Jurkat, Clone E6-1 (cell line): ENCODE measurements at regions not wholly inside any gene's neighbourhood (a gene's known extent, or its start where the extent isn't known, plus 50 kb on each side); places are given as distances from the start of the nearest gene placed in this dataset.
A peak's percentile ranks its signal among the peaks of the same experiment; 100 is the strongest.

ENCODE experiments used
- DNase-seq: peaks from one replicate; pipeline ENCODE4 v3.0.0-alpha.2; 2011; ENCODE audit warnings: low read depth, low spot score
- H3K4me3 ChIP-seq: 2 replicates; pipeline ENCODE4 v1.5.1; 2011; ENCODE audit warnings: mild to moderate bottlenecking, low read length, control low read depth, moderate library complexity

DNA sequence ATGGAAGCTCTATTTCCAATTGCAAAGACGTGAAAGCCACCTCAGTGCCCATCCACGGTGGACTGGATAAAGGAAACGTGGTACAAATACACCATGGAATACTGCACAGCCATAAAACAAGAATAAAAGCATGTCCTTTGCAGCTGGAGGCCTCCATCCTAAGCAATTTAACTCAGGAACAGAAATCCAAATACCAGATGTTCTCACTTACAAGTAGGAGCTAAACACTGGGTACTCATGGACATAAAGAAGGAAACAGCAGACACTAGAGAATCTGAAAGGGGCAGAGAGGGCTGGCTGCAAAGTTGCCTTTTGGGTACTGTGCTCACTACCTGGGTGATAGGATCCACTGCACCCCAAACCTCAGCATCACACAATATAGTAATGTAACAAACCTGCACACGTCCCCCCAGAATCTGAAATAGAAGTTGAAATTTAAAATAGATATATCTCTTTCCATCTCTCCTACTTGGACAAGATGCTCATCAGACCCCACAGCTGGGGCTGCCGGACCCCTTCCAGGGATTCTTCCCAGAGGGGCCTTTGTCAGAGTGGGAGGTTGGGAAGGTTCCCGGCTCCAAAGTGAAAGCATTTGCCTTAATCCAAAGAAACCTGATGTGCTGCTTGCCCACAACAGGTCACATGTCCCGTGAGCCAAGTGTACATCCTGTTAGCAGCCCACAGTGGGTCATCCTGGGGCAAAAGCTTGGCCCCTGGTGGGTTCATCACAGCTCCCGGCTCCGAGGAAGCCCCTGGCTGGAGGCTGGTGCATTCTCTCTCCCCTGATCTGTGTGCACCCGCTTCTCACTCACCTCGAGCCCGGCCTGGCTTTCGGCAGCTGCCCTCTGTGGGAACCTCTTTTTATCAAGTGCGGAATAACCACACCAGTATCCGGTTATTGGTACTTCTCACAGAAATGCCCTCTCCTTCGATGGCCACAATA is 172.3 kb upstream of the PPP2R2D start:
- no peak overlapping the region for H3K4me3 ChIP-seq
- no peak for DNase-seq

- no peak for DNase-seq
- H3K4me3 ChIP-seq, result no peak overlapping the region
These were observed 171.4 kb upstream of the PPP2R2D start for GRCh38 chr10:131729361-131729760.

DNA sequence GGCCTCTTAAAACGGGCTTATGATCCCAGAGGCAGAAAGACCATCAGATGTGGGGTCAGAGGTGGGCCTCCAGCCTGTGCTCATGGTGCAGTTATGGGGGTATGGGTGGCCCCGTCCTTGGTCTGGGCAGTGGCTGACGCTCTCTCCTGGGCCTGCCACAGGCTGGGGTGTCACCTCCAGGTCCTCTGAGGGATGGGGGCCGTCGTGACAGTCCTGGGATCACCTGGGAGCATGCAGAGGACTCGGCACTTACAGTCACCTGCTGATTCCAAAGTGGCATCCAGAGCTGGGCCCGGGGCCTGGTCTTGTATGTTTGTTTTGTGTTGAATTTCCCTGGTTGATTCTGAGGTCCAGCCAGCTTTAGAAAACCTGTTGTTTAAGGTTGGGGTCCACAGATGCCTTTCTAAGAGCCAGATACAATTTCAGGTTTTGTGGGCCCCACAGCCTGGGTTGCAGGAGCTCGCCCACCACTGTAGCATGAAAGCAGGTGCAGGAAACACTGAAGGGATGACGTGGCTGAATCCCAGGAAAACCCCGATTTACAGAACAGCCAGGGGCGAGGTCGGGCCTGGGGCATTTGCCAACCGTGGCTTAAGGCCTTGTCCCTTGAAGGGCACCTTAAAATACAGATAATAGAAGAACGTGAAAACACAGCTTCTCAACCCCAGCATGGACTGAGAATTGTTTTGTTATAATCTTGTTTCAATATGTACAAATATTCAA is 170.7 kb upstream of the PPP2R2D start:
- no peak for DNase-seq
- no peak overlapping the region for H3K4me3 ChIP-seq

GRCh38 chr10:131730771-131731497 is 169.9 kb upstream of the PPP2R2D start:
- no peak for DNase-seq
- H3K4me3 ChIP-seq, result no peak overlapping the region

DNA sequence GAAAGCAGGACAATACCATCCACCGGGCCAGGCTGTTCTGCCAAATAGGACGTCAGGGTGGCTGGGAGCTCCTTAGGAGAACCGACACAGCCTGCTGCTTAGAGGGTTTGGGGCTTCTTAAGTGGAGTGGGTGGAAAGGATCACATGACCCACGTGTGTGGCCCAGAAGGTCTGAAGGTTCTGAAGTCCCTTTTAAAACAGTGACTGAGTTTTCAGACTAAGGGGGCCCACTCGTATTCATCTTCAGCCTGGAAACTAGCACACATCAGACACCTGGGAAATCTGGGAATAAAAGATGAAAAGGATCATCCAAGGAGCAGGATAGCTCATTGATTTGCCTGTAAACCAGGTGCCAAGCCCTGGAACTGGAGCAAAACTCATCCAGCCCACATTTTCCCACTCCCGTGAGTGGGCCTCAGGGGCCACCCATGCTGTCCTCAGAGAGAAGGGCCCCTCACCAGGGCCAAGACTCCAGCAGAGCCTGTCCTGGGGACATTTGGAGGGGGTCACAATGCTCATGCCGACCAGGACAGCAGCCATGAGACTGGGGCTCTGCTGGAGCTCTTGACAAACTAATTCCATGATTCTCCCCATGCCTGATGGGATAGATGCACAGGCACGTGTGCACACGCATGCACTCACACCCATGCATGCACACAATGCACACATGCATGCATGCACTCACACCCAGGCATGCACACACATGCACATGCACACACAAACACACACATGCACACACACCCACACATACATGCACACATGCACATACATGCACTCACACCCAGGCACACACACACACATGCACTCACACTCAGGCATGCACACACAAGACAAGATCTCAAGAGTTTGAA is 168.8 kb upstream of the PPP2R2D start:
- no peak for DNase-seq
- H3K4me3 ChIP-seq, result no peak overlapping the region

GRCh38 chr10:131732631-131733127 is 168.1 kb upstream of the PPP2R2D start:
- no peak for DNase-seq

DNA sequence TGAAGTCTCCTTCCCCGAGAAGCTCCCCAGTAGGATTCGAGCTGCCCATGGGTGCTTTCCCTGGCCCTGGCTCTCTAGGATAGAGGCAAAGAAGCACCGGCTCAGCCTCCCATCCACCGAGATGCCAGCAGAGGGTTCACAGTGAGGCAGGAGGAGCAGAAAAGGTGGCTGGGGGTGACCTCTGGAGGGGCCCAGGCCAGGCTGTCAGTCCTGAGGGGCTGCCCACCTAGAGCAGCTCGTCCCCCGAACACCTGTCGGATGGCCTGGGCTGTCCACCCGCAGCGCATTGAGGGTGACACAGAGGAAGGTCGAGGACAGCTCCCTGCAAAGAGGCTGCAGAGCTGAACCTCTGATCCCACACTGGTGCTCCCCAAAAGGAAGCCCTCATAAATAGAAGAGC is 167.2 kb upstream of the PPP2R2D start:
- H3K4me3 ChIP-seq, result no peak overlapping the region
- DNase-seq, result no peak

More at GRCh38 chr10:131732631-131733127, 168.1 kb upstream of the PPP2R2D start:
- no peak overlapping the region for H3K4me3 ChIP-seq

DNA sequence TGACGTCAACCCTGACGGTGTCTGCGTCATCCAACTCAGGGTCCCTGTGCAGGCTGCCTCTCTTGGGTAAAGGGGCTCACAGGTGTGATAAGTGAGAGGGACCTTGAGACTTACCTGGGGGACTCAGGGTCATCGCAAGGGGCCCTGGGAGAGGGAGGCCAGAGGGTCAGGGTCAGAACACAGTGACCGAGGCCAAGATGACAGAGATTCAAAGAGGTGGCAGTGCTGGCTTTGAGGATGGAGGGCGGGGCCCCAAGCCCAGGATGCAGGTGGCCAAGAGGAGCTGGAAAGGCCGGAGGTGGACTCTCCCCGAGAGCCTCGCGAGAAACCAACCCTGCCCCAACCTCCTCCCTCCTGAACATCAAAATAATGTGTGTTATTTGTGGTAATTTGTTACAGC is 165.2 kb upstream of the PPP2R2D start:
- DNase-seq, result no peak
- H3K4me3 ChIP-seq, result no peak overlapping the region

GRCh38 chr10:131736321-131736980 is 164.4 kb upstream of the PPP2R2D start:
- DNase-seq, result no peak
- no peak overlapping the region for H3K4me3 ChIP-seq

DNA sequence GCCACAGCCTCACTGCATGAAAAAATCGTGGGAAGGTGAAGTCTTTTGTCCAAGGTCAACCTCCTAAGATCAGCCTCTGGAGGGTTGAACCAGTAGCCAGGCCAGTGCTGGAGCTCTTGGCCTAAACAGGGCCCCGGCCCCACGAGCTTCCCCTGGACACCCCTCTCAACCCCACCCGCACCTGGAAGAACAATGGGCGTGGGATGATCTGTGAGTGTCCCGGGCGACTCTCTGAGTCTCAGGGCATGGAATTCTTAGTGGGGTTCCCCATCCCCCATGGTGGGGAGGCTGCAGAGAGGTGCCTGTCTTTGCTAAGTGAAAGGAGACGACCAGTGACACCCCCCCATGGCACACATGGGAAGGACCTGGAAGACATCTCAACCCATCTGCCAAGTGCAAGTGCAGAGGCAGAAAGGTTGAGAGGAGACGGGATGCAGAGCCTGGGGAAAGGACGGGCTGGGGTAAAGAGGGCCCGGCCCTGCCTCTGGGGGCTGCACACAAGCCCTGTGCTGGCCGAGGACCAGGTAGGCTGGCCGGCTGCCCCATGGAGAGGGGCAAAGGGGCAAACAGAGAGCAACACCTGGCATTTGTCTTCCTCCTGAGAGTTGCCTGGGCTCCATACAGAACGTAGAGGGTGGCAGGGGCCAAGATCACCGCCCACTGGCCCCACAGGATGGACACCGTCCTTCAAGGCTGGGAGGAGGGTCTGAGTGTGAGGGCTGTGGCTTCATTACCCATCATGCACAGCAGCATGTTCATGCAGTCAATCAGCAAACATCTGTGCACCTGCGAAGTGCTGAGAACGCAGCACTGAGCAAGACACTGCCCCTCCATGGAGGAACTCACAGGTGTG is 163.0 kb upstream of the PPP2R2D start:
- DNase-seq, result no peak
- no peak overlapping the region for H3K4me3 ChIP-seq

DNA sequence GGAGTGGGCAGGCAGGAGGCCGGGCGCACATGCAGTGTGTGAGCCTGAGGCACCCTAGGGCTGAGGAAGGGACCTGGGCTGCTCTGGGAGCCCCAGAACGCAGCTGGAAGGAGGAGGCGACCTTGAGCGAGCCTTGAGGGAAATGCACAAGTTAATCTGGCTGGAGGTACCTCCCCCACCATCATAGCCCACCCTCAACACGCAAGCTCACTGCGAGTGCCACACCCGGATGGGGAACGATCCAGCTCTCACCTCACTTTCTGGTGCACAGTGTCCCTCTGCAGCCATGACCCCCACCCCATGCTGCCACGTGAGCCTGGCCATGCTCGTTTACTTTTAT is 162.4 kb upstream of the PPP2R2D start:
- H3K4me3 ChIP-seq, result no peak overlapping the region
- DNase-seq, result no peak

GRCh38 chr10:131739206-131739605 is 161.6 kb upstream of the PPP2R2D start:
- no peak overlapping the region for H3K4me3 ChIP-seq
- DNase-seq, result no peak

DNA sequence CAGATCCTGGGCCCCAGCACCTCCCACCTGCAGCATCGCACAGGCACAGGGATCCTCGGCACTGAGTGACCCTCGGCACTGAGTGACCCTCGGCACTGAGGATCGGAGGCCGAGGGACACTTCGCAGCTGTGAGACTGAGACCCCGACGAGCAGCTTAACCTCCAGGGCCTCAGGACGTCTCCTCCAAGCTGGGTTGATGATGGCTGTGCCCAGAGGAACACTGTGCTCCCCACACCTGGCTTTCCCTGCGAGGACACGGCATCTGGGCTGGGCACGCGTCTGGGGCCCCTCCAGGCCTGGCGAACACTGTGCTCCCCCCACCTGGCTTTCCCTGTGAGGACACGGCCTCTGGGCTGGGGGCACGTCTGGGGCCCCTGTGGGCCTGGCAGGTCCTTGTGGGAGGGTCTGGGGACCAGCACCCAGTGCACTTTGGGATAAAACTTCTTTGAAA is 158.3 kb upstream of the PPP2R2D start:
- no peak overlapping the region for H3K4me3 ChIP-seq
- no peak for DNase-seq

GRCh38 chr10:131743190-131744151 is 157.3 kb upstream of the PPP2R2D start:
- peak; percentile 42 for DNase-seq
- H3K4me3 ChIP-seq, result no peak overlapping the region

DNA sequence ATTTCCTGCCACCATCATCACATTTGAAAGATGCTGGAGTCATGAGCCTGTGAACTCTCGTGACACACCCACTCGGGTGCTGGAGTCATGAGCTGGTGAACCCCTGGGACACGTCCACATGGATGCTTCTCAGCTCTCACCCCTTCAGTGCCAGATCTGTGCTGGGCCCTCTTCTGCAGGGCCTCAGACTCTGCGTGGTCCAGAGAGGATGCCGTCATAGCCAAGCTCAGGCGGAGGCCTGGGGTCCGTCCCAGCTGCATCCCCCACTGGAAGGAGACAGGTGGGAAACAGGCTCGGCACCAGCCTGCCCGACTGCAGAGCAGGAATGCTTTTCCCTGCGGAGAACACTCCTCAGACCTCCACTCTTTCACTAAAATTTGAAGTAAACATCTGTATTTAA is 156.5 kb upstream of the PPP2R2D start:
- H3K4me3 ChIP-seq, result no peak overlapping the region

GRCh38 chr10:131745591-131745990 is 155.2 kb upstream of the PPP2R2D start:
- DNase-seq, result no peak
- H3K4me3 ChIP-seq, result no peak overlapping the region

More for the DNA sequence above, 156.5 kb upstream of the PPP2R2D start:
- DNase-seq, result no peak
